NT2/D1 (cell line): ENCODE measurements at regions not wholly inside any gene's neighbourhood (a gene's known extent, or its start where the extent isn't known, plus 50 kb on each side); places are given as distances from the start of the nearest gene placed in this dataset.

Experiments used
- SUZ12 ChIP-seq: IDR thresholded peaks from 2 replicates; pipeline ENCODE4 v1.6.1; 2011; ENCODE audit not compliant: insufficient read length, insufficient read depth; ENCODE audit errors: extremely low read depth
- YY1 ChIP-seq: IDR thresholded peaks from 2 replicates; pipeline ENCODE4 v1.6.1; 2011; ENCODE audit not compliant: insufficient read length, insufficient read depth
- ZNF274 ChIP-seq: IDR thresholded peaks from 2 replicates; pipeline ENCODE4 v1.6.1; 2011; ENCODE audit warnings: mild to moderate bottlenecking, low read depth, low read length

- no peak for TF ChIP-seq YY1
- TF ChIP-seq SUZ12 = no peak
- no peak for TF ChIP-seq ZNF274
Measured at GRCh38 chr7:138382862-138383565, 77.0 kb upstream of the TRIM24 start.
